ENCODE measurements at regions not wholly inside any gene's neighbourhood (a gene's known extent, or its start where the extent isn't known, plus 50 kb on each side); places are given as distances from the start of the nearest gene placed in this dataset.

DNA sequence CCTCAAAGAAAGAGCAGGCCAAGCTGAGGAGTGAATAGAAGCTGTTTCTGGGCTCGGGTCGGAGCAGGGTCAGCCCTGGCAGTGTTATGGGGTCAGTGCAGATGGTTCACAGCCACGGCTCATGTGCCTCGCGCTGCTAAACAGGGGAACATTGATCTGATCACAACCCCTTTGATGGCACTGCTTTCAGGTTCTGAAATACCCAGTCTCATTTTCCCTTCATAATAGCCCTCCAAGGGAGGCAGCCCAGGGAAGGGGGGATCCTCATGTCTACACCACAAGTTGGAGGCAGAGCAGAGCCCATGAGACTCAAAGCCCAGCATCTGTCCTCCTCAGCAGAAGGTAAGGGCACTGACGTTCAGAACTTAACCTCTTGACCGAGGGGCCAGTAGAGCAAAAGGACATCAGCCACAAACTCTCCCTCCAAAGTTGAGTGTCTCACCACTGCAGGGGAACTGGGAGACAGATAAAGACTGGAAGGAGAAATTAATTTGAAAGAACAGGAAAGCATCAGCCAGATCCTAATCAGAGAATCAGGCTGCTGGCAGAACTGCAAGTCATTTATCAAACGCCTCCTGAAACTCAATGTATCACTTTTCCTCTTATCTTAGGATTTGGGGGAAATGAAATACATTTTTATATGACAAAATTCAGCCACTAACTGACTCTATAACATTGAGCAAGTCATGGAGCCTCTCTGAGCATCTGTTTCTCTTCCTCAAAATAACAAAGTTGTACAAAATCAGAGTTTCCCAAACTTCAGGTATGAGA is 110.6 kb downstream of the SH3TC2 start:
- no peak for TF ChIP-seq CTCF (conservative IDR thresholded peaks at IDR 0.05; ENCODE audit: low read depth, low read length)
- TF ChIP-seq POLR2A (IDR thresholded peaks at IDR 0.05; ENCODE audit: low read depth, low read length) = no peak
- no peak for TF ChIP-seq ELK1 (IDR thresholded peaks at IDR 0.05; ENCODE audit: borderline replicate concordance, low read depth, low read length)
- TF ChIP-seq, protein P1, sequence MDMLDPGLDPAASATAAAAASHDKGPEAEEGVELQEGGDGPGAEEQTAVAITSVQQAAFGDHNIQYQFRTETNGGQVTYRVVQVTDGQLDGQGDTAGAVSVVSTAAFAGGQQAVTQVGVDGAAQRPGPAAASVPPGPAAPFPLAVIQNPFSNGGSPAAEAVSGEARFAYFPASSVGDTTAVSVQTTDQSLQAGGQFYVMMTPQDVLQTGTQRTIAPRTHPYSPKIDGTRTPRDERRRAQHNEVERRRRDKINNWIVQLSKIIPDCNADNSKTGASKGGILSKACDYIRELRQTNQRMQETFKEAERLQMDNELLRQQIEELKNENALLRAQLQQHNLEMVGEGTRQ (IDR thresholded peaks at IDR 0.05; ENCODE audit: low read depth, low read length) = no peak
- no peak for TF ChIP-seq MAFK (IDR thresholded peaks at IDR 0.05; ENCODE audit: low read depth, low read length)
- no peak for TF ChIP-seq MXI1 (IDR thresholded peaks at IDR 0.05; ENCODE audit: borderline replicate concordance, low read depth, low read length)
- no peak for TF ChIP-seq MAZ (IDR thresholded peaks at IDR 0.05; ENCODE audit: borderline replicate concordance, low read depth, low read length)
- TF ChIP-seq RFX5 (IDR thresholded peaks at IDR 0.05; ENCODE audit: low read depth, low read length) = no peak

Data from IMR-90 (cell line).